HEK293 (cell line): ENCODE measurements at regions not wholly inside any gene's neighbourhood (a gene's known extent, or its start where the extent isn't known, plus 50 kb on each side); places are given as distances from the start of the nearest gene placed in this dataset.

Source experiments
- CTCF ChIA-PET: fragments of 350-600 bp; formaldehyde crosslinking; extraction: SDS; loops from one replicate; lab custom pipeline; 2021; ENCODE audit warnings: antibody characterized with exemption; lab: Yijun Ruan, JAX
- POLR2A ChIA-PET: fragments of 300-600 bp; formaldehyde crosslinking; extraction: SDS; loops from one replicate; lab custom pipeline; 2020; ENCODE audit warnings: antibody characterized with exemption, inconsistent platforms; lab: Yijun Ruan, JAX
- H3K27ac ChIP-seq: fragments of 200-500 bp; sonication (Bioruptor generic); 2 replicates; pipeline ENCODE4 v1.5.1; 2014; ENCODE audit warnings: low read depth, low read length, control low read depth, inconsistent platforms; ENCODE audit errors: extremely low read depth
- H3K36me3 ChIP-seq, 2 experiments: fragments of 200-500 bp in 1 of 2; sonication (Bioruptor generic) in 1 of 2; 1 replicate in 1 of 2; 2 replicates in 1 of 2; pipeline ENCODE4 v1.5.1; 2014 to 2017; ENCODE audit warnings: inconsistent platforms in 2 of 2, low read length in 2 of 2; ENCODE audit not compliant: control insufficient read depth in 2 of 2, insufficient read depth in 1 of 2
- H3K4me1 ChIP-seq: fragments of 200-500 bp; sonication (Bioruptor generic); 2 replicates; pipeline ENCODE4 v1.5.1; 2014; ENCODE audit warnings: mild to moderate bottlenecking, low read length, inconsistent platforms; ENCODE audit not compliant: control insufficient read depth, insufficient read depth
- H3K4me3 ChIP-seq: 2 replicates; pipeline ENCODE4 v1.5.1; 2011; ENCODE audit warnings: low read depth, mild to moderate bottlenecking, control low read depth, low read length, moderate library complexity
- H3K9me3 ChIP-seq: fragments of 200-500 bp; sonication (Bioruptor generic); 2 replicates; pipeline ENCODE4 v1.5.1; 2014; ENCODE audit warnings: low read depth, low read length, inconsistent platforms; ENCODE audit not compliant: control insufficient read depth, insufficient read depth
- AEBP2 ChIP-seq: fragments of 450-650 bp; formaldehyde crosslinking; IDR thresholded peaks from 2 replicates; pipeline ENCODE4 v1.5.1; 2016; ENCODE audit warnings: missing biosample characterization, missing genetic modification characterization, borderline replicate concordance
- BCL11B ChIP-seq: fragments of 450-650 bp; formaldehyde crosslinking; IDR thresholded peaks from 2 replicates; pipeline ENCODE4 v1.5.1; 2016; ENCODE audit warnings: low read depth, missing biosample characterization, missing genetic modification characterization
- INSM2 ChIP-seq: fragments of 450-650 bp; formaldehyde crosslinking; IDR thresholded peaks from 2 replicates; pipeline ENCODE4 v1.5.1; 2016; ENCODE audit warnings: missing biosample characterization, missing genetic modification characterization
- REPIN1 ChIP-seq: fragments of 450-650 bp; formaldehyde crosslinking; IDR thresholded peaks from 2 replicates; pipeline ENCODE4 v1.5.1; 2017; ENCODE audit warnings: missing biosample characterization, missing genetic modification characterization, low read depth
- SALL2 ChIP-seq: fragments of 450-650 bp; formaldehyde crosslinking; IDR thresholded peaks from 2 replicates; pipeline ENCODE4 v1.5.0; 2017; ENCODE audit warnings: missing biosample characterization, mild to moderate bottlenecking, missing genetic modification characterization, borderline replicate concordance
- SCRT2 ChIP-seq: fragments of 450-650 bp; formaldehyde crosslinking; IDR thresholded peaks from 2 replicates; pipeline ENCODE4 v1.5.1; 2016; ENCODE audit warnings: missing biosample characterization, missing genetic modification characterization
- SP2 ChIP-seq: fragments of 450-650 bp; formaldehyde crosslinking; IDR thresholded peaks from 2 replicates; pipeline ENCODE4 v1.5.1; 2016; ENCODE audit warnings: missing biosample characterization, missing genetic modification characterization
- SP7 ChIP-seq: fragments of 450-650 bp; formaldehyde crosslinking; IDR thresholded peaks from 2 replicates; pipeline ENCODE4 v1.5.1; 2016; ENCODE audit warnings: missing biosample characterization, missing genetic modification characterization
- WT1 ChIP-seq: fragments of 450-650 bp; formaldehyde crosslinking; IDR thresholded peaks from 2 replicates; pipeline ENCODE4 v1.5.1; 2016; ENCODE audit warnings: missing biosample characterization, missing genetic modification characterization
- ZBTB17 ChIP-seq: fragments of 450-650 bp; formaldehyde crosslinking; IDR thresholded peaks from 2 replicates; pipeline ENCODE4 v1.5.1; 2016; ENCODE audit warnings: missing biosample characterization, missing genetic modification characterization
- ZBTB8A ChIP-seq: fragments of 450-650 bp; formaldehyde crosslinking; IDR thresholded peaks from 2 replicates; pipeline ENCODE4 v1.5.1; 2016; ENCODE audit warnings: missing biosample characterization, missing genetic modification characterization
- ZFHX2 ChIP-seq: fragments of 450-650 bp; formaldehyde crosslinking; conservative IDR thresholded peaks from 2 replicates; pipeline ENCODE4 v1.5.1; 2016; ENCODE audit warnings: missing biosample characterization, missing genetic modification characterization
- ZNF10 ChIP-seq: fragments of 450-650 bp; formaldehyde crosslinking; IDR thresholded peaks from 2 replicates; pipeline ENCODE4 v1.5.1; 2017; ENCODE audit warnings: missing biosample characterization, missing genetic modification characterization
- ZNF292 ChIP-seq: fragments of 450-650 bp; formaldehyde crosslinking; IDR thresholded peaks from 2 replicates; pipeline ENCODE4 v1.5.1; 2016; ENCODE audit warnings: low read depth, missing biosample characterization, missing genetic modification characterization, borderline replicate concordance
- ZNF341 ChIP-seq: fragments of 450-650 bp; formaldehyde crosslinking; IDR thresholded peaks from 2 replicates; pipeline ENCODE4; 2016; ENCODE audit warnings: low read depth, missing biosample characterization, missing genetic modification characterization
- ZNF354C ChIP-seq: fragments of 450-650 bp; formaldehyde crosslinking; IDR thresholded peaks from 2 replicates; pipeline ENCODE4 v1.5.1; 2016; ENCODE audit warnings: missing biosample characterization, missing genetic modification characterization, low read depth, borderline replicate concordance
- ZNF362 ChIP-seq: fragments of 450-650 bp; formaldehyde crosslinking; IDR thresholded peaks from 2 replicates; pipeline ENCODE4 v1.5.1; 2016; ENCODE audit warnings: missing biosample characterization, missing genetic modification characterization
- ZNF549 ChIP-seq: fragments of 450-650 bp; IDR thresholded peaks from 2 replicates; pipeline ENCODE4 v1.5.1; 2018; ENCODE audit warnings: missing biosample characterization, missing genetic modification characterization, mild to moderate bottlenecking, inconsistent platforms, moderate library complexity
- ZNF555 ChIP-seq: fragments of 450-650 bp; formaldehyde crosslinking; conservative IDR thresholded peaks from 2 replicates; pipeline ENCODE4 v1.5.1; 2017; ENCODE audit warnings: missing biosample characterization, mild to moderate bottlenecking, missing genetic modification characterization, inconsistent platforms
- ZNF600 ChIP-seq: fragments of 450-650 bp; formaldehyde crosslinking; IDR thresholded peaks from 2 replicates; pipeline ENCODE4 v1.5.1; 2016; ENCODE audit warnings: missing biosample characterization, missing genetic modification characterization
- ZNF610 ChIP-seq: fragments of 450-650 bp; formaldehyde crosslinking; IDR thresholded peaks from 2 replicates; pipeline ENCODE4 v1.5.1; 2016; ENCODE audit warnings: missing biosample characterization, missing genetic modification characterization, borderline replicate concordance
- ZNF704 ChIP-seq: fragments of 450-650 bp; formaldehyde crosslinking; IDR thresholded peaks from 2 replicates; pipeline ENCODE4 v1.5.1; 2016; ENCODE audit warnings: missing biosample characterization, missing genetic modification characterization
- TF ChIP-seq, protein P1 (sequence below): fragments of 450-650 bp; formaldehyde crosslinking; IDR thresholded peaks from 2 replicates; pipeline ENCODE4 v1.5.1; 2017; ENCODE audit warnings: missing biosample characterization, missing genetic modification characterization
- TF ChIP-seq, protein P2 (sequence below): fragments of 450-650 bp; formaldehyde crosslinking; IDR thresholded peaks from 2 replicates; pipeline ENCODE4 v1.5.1; 2016; ENCODE audit warnings: missing biosample characterization, missing genetic modification characterization

DNA sequence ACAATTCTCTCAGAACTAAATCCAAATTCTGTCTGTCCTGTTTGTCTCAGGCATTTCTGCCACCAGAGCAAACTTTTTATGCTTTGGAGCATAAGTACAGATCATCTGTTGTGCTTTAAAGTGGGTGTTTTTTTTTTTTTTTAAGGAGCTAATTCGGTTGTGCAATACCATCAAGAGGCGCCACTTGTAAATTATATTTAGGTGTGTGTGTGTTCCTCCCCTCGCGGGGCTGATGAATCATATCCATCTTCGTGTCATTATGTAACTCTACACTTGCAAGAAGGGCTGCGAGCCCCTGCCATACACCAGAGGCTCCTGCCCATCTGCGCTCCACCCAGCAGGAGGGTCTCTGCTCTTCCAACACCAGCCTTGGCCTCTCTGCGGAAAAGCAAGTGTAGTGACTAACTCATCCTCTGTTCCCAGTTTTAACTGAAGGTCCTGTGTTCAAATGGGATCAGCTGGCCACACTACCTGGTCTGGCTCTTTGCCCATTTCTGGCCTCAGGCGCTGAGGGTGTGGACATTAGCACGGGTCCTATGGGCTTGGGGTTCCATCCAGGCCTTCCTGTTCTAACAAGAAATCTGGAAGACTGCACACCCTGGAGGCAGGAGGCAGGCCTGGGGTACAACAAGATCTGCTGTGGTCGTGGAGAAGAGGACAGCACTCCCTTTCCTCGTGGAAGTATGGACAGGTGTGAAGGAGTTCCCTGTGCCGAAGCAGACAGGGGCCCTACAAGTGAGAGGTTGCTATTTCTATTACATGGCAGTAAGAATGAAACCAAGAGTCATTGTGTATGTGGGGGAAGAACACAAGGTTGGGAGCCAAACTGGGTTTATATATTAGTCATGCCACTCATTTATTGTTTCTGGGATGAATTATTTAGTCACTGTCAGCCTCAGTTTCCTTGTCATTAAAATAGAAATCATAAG is 96.1 kb upstream of the MBNL2 start (continued):
- TF ChIP-seq ZNF555 (no peak), ZNF292 (tag by site-specific recombination) (no peak), SP2 (0 out of 2 replicates have a peak, but pooled peaks have one; percentile 25), ZNF362 (tag by site-specific recombination) (peak; percentile 70; the same call in 1 of the 2 replicates), WT1 (peak; percentile 84), SCRT2 (0 out of 2 replicates have a peak, but pooled peaks have one; percentile 9), BCL11B (tag by site-specific recombination) (no peak), ZBTB8A (peak; percentile 47; the same call in 1 of the 2 replicates), ZNF341 (peak; percentile 52), SP7 (tag by site-specific recombination) (peak; percentile 88), ZNF600 (tag by site-specific recombination) (0 out of 2 replicates have a peak, but pooled peaks have one; percentile 25), ZBTB17 (tag by site-specific recombination) (peak; percentile 45), ZNF10 (no peak)
- TF ChIP-seq, protein P1, sequence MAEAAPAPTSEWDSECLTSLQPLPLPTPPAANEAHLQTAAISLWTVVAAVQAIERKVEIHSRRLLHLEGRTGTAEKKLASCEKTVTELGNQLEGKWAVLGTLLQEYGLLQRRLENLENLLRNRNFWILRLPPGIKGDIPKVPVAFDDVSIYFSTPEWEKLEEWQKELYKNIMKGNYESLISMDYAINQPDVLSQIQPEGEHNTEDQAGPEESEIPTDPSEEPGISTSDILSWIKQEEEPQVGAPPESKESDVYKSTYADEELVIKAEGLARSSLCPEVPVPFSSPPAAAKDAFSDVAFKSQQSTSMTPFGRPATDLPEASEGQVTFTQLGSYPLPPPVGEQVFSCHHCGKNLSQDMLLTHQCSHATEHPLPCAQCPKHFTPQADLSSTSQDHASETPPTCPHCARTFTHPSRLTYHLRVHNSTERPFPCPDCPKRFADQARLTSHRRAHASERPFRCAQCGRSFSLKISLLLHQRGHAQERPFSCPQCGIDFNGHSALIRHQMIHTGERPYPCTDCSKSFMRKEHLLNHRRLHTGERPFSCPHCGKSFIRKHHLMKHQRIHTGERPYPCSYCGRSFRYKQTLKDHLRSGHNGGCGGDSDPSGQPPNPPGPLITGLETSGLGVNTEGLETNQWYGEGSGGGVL: peak; percentile 57

DNA sequence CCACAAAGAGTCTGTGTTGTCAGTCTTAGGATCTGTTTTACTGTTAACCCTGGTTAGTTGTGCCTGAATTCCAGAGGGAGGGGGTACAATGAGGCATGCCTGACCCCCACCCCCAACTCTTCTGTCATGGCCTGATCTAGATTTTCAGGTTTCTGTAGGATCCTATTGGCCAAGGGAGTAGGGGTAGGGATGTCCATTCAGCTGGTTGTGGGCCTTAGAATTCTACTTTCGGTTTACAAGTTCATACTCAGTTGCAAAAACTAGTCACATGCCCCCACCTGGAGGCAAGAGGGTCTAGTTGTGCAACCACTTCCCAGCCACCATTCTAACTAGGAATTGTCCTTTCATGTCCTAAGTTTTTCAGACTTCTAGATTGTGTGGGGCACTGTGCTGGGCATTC is 94.3 kb upstream of the MBNL2 start:
- CTCF ChIA-PET: no interaction called here
- no peak overlapping the region for H3K4me3 ChIP-seq
- no peak overlapping the region for H3K27ac ChIP-seq
- H3K9me3 ChIP-seq: no peaks in the 10 kb centered on the region
- POLR2A ChIA-PET: no interaction called here
- 0 out of 2 replicates have a peak, but pooled peaks cover 5% of the 10 kb centered on the region for H3K4me1 ChIP-seq
- no peaks in the 10 kb centered on the region for H3K36me3 ChIP-seq
- TF ChIP-seq, protein P2, sequence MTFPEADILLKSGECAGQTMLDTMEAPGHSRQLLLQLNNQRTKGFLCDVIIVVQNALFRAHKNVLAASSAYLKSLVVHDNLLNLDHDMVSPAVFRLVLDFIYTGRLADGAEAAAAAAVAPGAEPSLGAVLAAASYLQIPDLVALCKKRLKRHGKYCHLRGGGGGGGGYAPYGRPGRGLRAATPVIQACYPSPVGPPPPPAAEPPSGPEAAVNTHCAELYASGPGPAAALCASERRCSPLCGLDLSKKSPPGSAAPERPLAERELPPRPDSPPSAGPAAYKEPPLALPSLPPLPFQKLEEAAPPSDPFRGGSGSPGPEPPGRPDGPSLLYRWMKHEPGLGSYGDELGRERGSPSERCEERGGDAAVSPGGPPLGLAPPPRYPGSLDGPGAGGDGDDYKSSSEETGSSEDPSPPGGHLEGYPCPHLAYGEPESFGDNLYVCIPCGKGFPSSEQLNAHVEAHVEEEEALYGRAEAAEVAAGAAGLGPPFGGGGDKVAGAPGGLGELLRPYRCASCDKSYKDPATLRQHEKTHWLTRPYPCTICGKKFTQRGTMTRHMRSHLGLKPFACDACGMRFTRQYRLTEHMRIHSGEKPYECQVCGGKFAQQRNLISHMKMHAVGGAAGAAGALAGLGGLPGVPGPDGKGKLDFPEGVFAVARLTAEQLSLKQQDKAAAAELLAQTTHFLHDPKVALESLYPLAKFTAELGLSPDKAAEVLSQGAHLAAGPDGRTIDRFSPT (tag by site-specific recombination): no peak
- no peak for TF ChIP-seq ZBTB8A
- TF ChIP-seq ZNF610 (tag by site-specific recombination): no peak
- no peak for TF ChIP-seq SALL2 (tag by site-specific recombination)
- TF ChIP-seq ZNF704 (tag by site-specific recombination): no peak
- no peak for TF ChIP-seq ZFHX2 (tag by site-specific recombination)
- no peak for TF ChIP-seq INSM2 (tag by site-specific recombination)
- TF ChIP-seq ZNF549: no peak
- no peak for TF ChIP-seq ZNF354C (tag by site-specific recombination)
- no peak for TF ChIP-seq REPIN1
- TF ChIP-seq AEBP2 (tag by site-specific recombination): no peak
- TF ChIP-seq SP7 (tag by site-specific recombination): no peak
